ENCODE measurements at regions not wholly inside any gene's neighbourhood (a gene's known extent, or its start where the extent isn't known, plus 50 kb on each side); places are given as distances from the start of the nearest gene placed in this dataset.

DNA sequence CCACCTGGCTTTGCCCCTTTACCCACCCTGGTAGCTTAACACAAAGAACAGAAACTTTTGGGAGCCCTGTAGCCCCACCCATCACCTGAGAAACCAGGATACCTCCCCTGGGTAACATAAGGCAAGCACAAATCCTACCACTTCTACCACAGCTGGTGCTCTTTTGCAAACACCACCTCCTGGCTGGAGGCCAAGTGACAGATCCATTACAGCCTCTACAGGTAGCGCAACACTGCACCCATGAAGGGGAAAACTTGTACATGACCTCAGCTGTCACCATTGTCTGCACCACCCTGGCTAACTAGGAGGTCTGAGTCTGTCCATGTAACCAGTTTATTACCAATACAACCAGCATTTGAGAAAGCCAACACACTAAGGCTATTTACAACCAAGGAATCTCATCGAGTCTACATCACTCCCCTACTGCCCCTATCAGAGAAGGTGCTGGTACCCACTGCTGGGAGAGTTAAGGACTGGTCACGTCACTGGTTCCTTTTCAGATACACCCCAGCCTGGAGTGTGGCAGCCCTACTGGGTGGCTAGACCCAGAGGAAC, 128.6 kb downstream of the PJA2 start (continued):
- no peak for TF ChIP-seq PHF8 (conservative IDR thresholded peaks at IDR 0.05; ENCODE audit: low read depth, low read length)
- TF ChIP-seq, protein P1, sequence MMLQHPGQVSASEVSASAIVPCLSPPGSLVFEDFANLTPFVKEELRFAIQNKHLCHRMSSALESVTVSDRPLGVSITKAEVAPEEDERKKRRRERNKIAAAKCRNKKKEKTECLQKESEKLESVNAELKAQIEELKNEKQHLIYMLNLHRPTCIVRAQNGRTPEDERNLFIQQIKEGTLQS (IDR thresholded peaks at IDR 0.05; ENCODE audit: insufficient read depth, low read depth, low read length), result no peak
- TF ChIP-seq SIRT6 (IDR thresholded peaks at IDR 0.05; ENCODE audit: low read length), result no peak
- TF ChIP-seq MAFK (IDR thresholded peaks at IDR 0.05; ENCODE audit: low read depth, low read length), result no peak
- no peak for TF ChIP-seq GABPA (IDR thresholded peaks at IDR 0.05; ENCODE audit: borderline replicate concordance, insufficient read depth, low read length)
- TF ChIP-seq KDM4A (IDR thresholded peaks at IDR 0.05; ENCODE audit: low read depth, low read length, severe bottlenecking), result no peak
- TF ChIP-seq, protein P2, sequence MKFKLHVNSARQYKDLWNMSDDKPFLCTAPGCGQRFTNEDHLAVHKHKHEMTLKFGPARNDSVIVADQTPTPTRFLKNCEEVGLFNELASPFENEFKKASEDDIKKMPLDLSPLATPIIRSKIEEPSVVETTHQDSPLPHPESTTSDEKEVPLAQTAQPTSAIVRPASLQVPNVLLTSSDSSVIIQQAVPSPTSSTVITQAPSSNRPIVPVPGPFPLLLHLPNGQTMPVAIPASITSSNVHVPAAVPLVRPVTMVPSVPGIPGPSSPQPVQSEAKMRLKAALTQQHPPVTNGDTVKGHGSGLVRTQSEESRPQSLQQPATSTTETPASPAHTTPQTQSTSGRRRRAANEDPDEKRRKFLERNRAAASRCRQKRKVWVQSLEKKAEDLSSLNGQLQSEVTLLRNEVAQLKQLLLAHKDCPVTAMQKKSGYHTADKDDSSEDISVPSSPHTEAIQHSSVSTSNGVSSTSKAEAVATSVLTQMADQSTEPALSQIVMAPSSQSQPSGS (IDR thresholded peaks at IDR 0.05; ENCODE audit: low read length), result no peak
- TF ChIP-seq ASH2L (IDR thresholded peaks at IDR 0.05; ENCODE audit: low read length), result no peak
